ENCODE measurements at regions not wholly inside any gene's neighbourhood (a gene's known extent, or its start where the extent isn't known, plus 50 kb on each side); places are given as distances from the start of the nearest gene placed in this dataset.

GRCh38 chr2:121860758-121861227, 105.3 kb downstream of the TSN start:
- DNase-seq = no peak

- no peak for DNase-seq
Measured at GRCh38 chr2:121862286-121862685, 106.8 kb downstream of the TSN start.

- DNase-seq = no peak
Measured at GRCh38 chr2:121865914-121866313, 110.5 kb downstream of the TSN start.

GRCh38 chr2:121866789-121867188, 111.3 kb downstream of the TSN start:
- DNase-seq = no peak

GRCh38 chr2:121868652-121869051, 113.2 kb downstream of the TSN start:
- DNase-seq = no peak

GRCh38 chr2:121869363-121869762, 113.9 kb downstream of the TSN start:
- no peak for DNase-seq

- no peak for DNase-seq
Measured at GRCh38 chr2:121869873-121870272, 114.4 kb downstream of the TSN start.

GRCh38 chr2:121872651-121873050, 117.2 kb downstream of the TSN start:
- DNase-seq = no peak

GRCh38 chr2:121873864-121874263, 118.4 kb downstream of the TSN start:
- DNase-seq = no peak

- DNase-seq = no peak
Measured at GRCh38 chr2:121875585-121876185, 120.2 kb downstream of the TSN start.

- DNase-seq = no peak
Measured at GRCh38 chr2:121877366-121877765, 121.9 kb downstream of the TSN start.

GRCh38 chr2:121880283-121880682, 124.8 kb downstream of the TSN start:
- no peak for DNase-seq

GRCh38 chr2:121881038-121881437, 125.6 kb downstream of the TSN start:
- DNase-seq = no peak

- DNase-seq = no peak
Measured at GRCh38 chr2:121881950-121882349, 126.5 kb downstream of the TSN start.

GRCh38 chr2:121884078-121884477, 128.6 kb downstream of the TSN start:
- no peak for DNase-seq

- no peak for DNase-seq
Measured at GRCh38 chr2:121884511-121884921, 129.1 kb downstream of the TSN start.

- DNase-seq = no peak
Measured at GRCh38 chr2:121886059-121886458, 130.6 kb downstream of the TSN start.

GRCh38 chr2:121887513-121888188, 132.2 kb downstream of the TSN start:
- DNase-seq = no peak

- DNase-seq = no peak
Measured at GRCh38 chr2:121888189-121888557, 132.7 kb downstream of the TSN start.

GRCh38 chr2:121890041-121890440, 134.6 kb downstream of the TSN start:
- DNase-seq = no peak

GRCh38 chr2:121895723-121896571, 140.5 kb downstream of the TSN start:
- no peak for DNase-seq

GRCh38 chr2:121897335-121897970, 142.0 kb downstream of the TSN start:
- no peak for DNase-seq

- DNase-seq = no peak
Measured at GRCh38 chr2:121898483-121898882, 143.0 kb downstream of the TSN start.
